ENCODE measurements at regions not wholly inside any gene's neighbourhood (a gene's known extent, or its start where the extent isn't known, plus 50 kb on each side); places are given as distances from the start of the nearest gene placed in this dataset.

DNA sequence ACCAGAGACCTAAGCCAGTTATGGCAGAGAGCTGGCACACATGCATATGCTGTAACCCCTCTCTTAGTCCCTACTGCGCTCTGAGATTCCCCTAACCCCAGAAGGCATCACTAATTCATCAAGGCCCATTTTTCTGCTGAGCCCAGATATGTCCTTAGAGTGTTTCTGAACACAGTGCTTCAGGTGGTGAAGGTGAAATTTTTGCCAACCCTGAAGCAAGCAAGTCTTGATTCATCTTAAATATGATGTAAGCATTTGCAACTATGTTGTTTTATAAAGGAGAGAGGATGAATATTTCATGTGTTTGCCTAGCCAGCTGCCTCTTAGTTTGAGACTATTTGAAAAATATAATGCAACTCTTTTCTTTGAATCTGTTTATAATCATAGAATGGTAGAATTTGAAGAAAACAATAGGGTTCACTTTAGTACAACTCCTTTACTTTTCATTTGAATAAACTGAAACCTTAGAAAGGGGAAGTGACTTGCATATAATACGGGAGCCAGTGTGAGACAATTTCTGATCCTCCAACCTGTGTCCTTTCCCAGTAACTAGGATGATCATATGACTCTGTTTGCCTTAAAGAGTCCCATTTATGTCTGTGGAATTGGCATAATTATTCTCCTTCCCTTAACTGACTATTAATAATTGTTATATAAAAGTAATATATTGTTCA is 194.3 kb upstream of the MTNR1B start:
- no peaks in the 10 kb centered on the region for H3K79me2 ChIP-seq (ENCODE audit: insufficient read depth, low read depth)
- no peak overlapping the region for H2AFZ ChIP-seq (ENCODE audit: low read depth)

DNA sequence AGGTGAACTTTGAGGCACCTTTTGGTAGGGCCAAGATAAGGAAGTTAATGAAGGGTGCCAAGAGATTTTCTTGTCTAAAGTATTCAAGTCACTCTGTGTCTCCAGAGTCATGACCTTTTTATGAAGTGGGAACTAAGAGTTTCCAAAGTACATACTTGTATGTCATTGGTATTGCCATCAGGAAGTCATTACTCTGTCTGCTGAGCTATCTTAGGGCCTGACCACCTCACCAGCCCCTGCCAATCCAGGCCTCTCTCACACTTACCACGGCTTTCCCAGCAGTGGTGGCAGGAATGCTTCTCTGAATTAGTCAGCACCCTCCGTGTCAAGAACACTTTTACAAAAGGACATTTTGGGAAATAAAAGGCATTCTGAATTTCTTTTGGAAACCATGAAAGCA is 192.8 kb upstream of the MTNR1B start:
- no peaks in the 10 kb centered on the region for H3K36me3 ChIP-seq (ENCODE audit: insufficient read depth)
- H3K4me1 ChIP-seq (ENCODE audit: low read depth, poor library complexity, severe bottlenecking), result no peaks in the 10 kb centered on the region
- TF ChIP-seq, protein P1, sequence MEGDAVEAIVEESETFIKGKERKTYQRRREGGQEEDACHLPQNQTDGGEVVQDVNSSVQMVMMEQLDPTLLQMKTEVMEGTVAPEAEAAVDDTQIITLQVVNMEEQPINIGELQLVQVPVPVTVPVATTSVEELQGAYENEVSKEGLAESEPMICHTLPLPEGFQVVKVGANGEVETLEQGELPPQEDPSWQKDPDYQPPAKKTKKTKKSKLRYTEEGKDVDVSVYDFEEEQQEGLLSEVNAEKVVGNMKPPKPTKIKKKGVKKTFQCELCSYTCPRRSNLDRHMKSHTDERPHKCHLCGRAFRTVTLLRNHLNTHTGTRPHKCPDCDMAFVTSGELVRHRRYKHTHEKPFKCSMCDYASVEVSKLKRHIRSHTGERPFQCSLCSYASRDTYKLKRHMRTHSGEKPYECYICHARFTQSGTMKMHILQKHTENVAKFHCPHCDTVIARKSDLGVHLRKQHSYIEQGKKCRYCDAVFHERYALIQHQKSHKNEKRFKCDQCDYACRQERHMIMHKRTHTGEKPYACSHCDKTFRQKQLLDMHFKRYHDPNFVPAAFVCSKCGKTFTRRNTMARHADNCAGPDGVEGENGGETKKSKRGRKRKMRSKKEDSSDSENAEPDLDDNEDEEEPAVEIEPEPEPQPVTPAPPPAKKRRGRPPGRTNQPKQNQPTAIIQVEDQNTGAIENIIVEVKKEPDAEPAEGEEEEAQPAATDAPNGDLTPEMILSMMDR (conservative IDR thresholded peaks at IDR 0.05; ENCODE audit: low read depth, low read length), result no peak

More for the DNA sequence above, 194.3 kb upstream of the MTNR1B start:
- H3K27me3 ChIP-seq (ENCODE audit: insufficient read depth, low read depth), result no peaks in the 10 kb centered on the region
- H3K9ac ChIP-seq, result no peak overlapping the region
- H3K27ac ChIP-seq, result no peak overlapping the region
- H3K4me2 ChIP-seq, result no peak overlapping the region
- no peaks in the 10 kb centered on the region for H3K36me3 ChIP-seq (ENCODE audit: insufficient read depth)
- TF ChIP-seq, protein P1 (conservative IDR thresholded peaks at IDR 0.05; ENCODE audit: low read depth, low read length), result no peak
- H3K4me1 ChIP-seq (ENCODE audit: low read depth, poor library complexity, severe bottlenecking), result no peaks in the 10 kb centered on the region
- no peaks in the 10 kb centered on the region for H4K20me1 ChIP-seq (ENCODE audit: insufficient read depth)
- H3K4me3 ChIP-seq (IDR thresholded peaks at IDR 0.05; ENCODE audit: insufficient read depth, low read depth, low read length), result no peak overlapping the region

DNA sequence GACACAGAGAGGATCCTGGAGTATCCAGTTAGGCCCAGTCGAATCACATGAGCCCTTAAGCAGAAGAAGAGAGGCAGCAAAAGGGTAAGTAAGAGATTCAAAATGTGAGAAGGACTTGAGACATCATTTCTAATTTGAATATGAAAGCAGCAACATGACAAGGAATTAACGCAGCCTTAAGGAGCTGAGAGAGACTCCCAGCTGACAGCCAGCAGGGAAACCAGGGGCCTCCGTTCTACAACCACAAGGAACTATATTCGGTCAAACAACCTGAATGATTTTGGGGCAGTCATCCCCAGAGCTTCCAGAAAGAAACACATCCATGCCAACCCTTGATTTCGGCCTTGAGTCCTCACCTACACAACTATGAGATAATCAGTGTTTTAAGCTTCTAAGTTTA is 189.7 kb upstream of the MTNR1B start:
- Histone ChIP-seq H3K9ac (no peak overlapping the region), H3K4me1 (ENCODE audit: low read depth, poor library complexity, severe bottlenecking) (no peaks in the 10 kb centered on the region), H3K36me3 (ENCODE audit: insufficient read depth) (no peaks in the 10 kb centered on the region), H3K79me2 (ENCODE audit: insufficient read depth, low read depth) (no peaks in the 10 kb centered on the region), H3K27ac (no peak overlapping the region), H2AFZ (ENCODE audit: low read depth) (no peak overlapping the region), H3K4me3 (IDR thresholded peaks at IDR 0.05; ENCODE audit: insufficient read depth, low read depth, low read length) (no peak overlapping the region), H3K4me2 (no peak overlapping the region), H4K20me1 (ENCODE audit: insufficient read depth) (no peaks in the 10 kb centered on the region), H3K27me3 (ENCODE audit: insufficient read depth, low read depth) (no peaks in the 10 kb centered on the region)
- TF ChIP-seq, protein P1 (conservative IDR thresholded peaks at IDR 0.05; ENCODE audit: low read depth, low read length), result no peak

More for the DNA sequence above, 192.8 kb upstream of the MTNR1B start:
- no peaks in the 10 kb centered on the region for H3K27me3 ChIP-seq (ENCODE audit: insufficient read depth, low read depth)
- H3K9ac ChIP-seq, result no peak overlapping the region
- H3K79me2 ChIP-seq (ENCODE audit: insufficient read depth, low read depth), result no peaks in the 10 kb centered on the region
- H2AFZ ChIP-seq (ENCODE audit: low read depth), result no peak overlapping the region
- no peak overlapping the region for H3K4me2 ChIP-seq
- H3K4me3 ChIP-seq (IDR thresholded peaks at IDR 0.05; ENCODE audit: insufficient read depth, low read depth, low read length), result no peak overlapping the region
- no peaks in the 10 kb centered on the region for H4K20me1 ChIP-seq (ENCODE audit: insufficient read depth)
- no peak overlapping the region for H3K27ac ChIP-seq

DNA sequence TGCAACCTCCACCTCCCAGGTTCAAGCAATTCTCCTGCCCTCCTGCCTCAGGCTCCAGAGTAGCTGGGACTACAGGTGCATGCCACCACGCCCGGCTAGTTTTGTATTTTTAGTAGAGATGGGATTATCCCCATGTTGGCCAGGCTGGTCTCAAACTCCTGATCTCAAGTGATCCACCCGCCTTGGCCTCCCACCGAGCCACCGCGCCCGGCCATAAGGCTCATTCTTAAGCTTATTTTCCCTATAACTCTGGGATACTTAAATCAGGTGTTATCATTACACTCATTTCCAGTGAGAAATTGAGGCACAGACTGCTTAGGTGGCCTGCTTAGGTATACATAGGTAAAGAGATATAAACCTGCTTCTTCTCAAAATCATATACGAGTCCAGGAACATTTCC is 188.3 kb upstream of the MTNR1B start:
- no peaks in the 10 kb centered on the region for H3K36me3 ChIP-seq (ENCODE audit: insufficient read depth)
- no peaks in the 10 kb centered on the region for H3K27me3 ChIP-seq (ENCODE audit: insufficient read depth, low read depth)
- no peak overlapping the region for H3K4me3 ChIP-seq (IDR thresholded peaks at IDR 0.05; ENCODE audit: insufficient read depth, low read depth, low read length)
- H4K20me1 ChIP-seq (ENCODE audit: insufficient read depth), result no peaks in the 10 kb centered on the region
- TF ChIP-seq, protein P1 (conservative IDR thresholded peaks at IDR 0.05; ENCODE audit: low read depth, low read length), result no peak
- H2AFZ ChIP-seq (ENCODE audit: low read depth), result no peak overlapping the region
- no peaks in the 10 kb centered on the region for H3K4me1 ChIP-seq (ENCODE audit: low read depth, poor library complexity, severe bottlenecking)
- no peak overlapping the region for H3K9ac ChIP-seq
- H3K4me2 ChIP-seq, result no peak overlapping the region
- no peaks in the 10 kb centered on the region for H3K79me2 ChIP-seq (ENCODE audit: insufficient read depth, low read depth)
- no peak overlapping the region for H3K27ac ChIP-seq
